SJSA1 (cell line): ENCODE measurements at regions not wholly inside any gene's neighbourhood (a gene's known extent, or its start where the extent isn't known, plus 50 kb on each side); places are given as distances from the start of the nearest gene placed in this dataset.
"Not testable (repeated sequence)": the region's sequence is repeated elsewhere in the genome, so short reads cannot be mapped to it uniquely, and the experiment has no call there.

Source experiments
- DNase-seq, 2 experiments: peaks; one replicate each; pipeline ENCODE4 v3.0.0-alpha.2; 2015 to 2020; ENCODE audit warnings: low spot score in 2 of 2, low read depth in 1 of 2
- H3K27ac ChIP-seq: fragments of 250-450 bp; sonication (Bioruptor Pico); 2 replicates; pipeline ENCODE4 v1.5.1; 2020; ENCODE audit warnings: mild to moderate bottlenecking, moderate library complexity
- H3K27me3 ChIP-seq: fragments of 250-450 bp; sonication (Bioruptor Pico); replicated peaks from 2 replicates; pipeline ENCODE4 v1.5.1; 2020; ENCODE audit warnings: mild to moderate bottlenecking, moderate library complexity
- H3K36me3 ChIP-seq: fragments of 250-450 bp; sonication (Bioruptor Pico); 2 replicates; pipeline ENCODE4 v1.5.1; 2020; ENCODE audit warnings: mild to moderate bottlenecking
- H3K4me1 ChIP-seq: fragments of 250-450 bp; sonication (Bioruptor Pico); replicated peaks from 2 replicates; pipeline ENCODE4 v1.6.1; 2021; ENCODE audit warnings: mild to moderate bottlenecking
- H3K4me3 ChIP-seq: fragments of 250-450 bp; sonication (Bioruptor Pico); 2 replicates; pipeline ENCODE4 v1.5.1; 2020; ENCODE audit warnings: mild to moderate bottlenecking
- H3K9me3 ChIP-seq: fragments of 250-450 bp; sonication (Bioruptor Pico); replicated peaks from 2 replicates; pipeline ENCODE4 v1.5.1; 2020; ENCODE audit warnings: mild to moderate bottlenecking

DNA sequence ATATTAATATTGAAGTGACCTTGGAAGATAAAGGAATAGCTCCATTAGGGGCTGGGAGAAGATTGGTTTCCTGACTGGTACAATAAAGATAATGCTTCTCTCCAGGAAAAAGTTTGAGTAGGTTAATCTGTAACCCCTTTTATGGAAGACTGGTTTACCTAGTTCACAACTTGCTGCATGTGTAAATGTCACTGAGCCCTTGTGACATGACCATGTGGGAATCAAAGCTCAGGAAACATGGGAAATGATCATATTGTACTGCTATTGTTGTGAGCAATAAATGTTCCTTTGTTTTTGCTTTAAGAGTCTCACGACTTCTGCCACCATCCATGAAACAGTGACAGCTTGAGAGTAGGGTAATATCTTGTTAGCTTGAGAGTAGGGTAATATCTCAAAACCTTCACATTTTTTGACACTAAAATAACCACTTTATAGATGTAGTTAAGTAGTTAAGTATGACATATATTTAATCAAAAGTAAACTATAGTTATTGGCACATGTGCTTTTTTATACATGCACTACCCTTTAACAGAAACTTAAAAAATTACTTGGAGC, 1338.6 kb downstream of the FSCB start:
- H3K27ac ChIP-seq = no peak overlapping the region
- no peaks in the 10 kb centered on the region for H3K4me1 ChIP-seq
- H3K36me3 ChIP-seq = no peaks in the 10 kb centered on the region
- no peak for DNase-seq
- no peaks in the 10 kb centered on the region for H3K27me3 ChIP-seq
- no peaks in the 10 kb centered on the region for H3K9me3 ChIP-seq
- no peak overlapping the region for H3K4me3 ChIP-seq

DNA sequence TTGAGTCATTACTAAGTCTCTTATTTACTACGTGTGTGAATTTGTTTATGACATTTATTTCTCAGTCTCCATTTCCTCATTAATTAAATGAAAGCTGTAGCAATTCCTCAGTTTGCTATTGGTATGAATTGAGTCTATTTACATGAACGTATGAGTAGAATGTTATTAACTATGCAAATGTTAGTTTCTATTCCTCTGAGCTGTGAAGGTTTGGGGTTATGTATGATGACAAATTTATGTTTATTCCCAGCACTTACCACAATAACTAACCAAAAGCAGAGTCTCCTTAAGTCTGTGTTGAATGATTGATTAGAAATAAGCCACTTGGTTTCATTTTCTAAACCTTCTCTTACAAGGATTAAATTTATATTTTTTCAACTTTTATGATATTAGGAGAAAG, 1340.9 kb downstream of the FSCB start:
- H3K36me3 ChIP-seq = no peaks in the 10 kb centered on the region
- DNase-seq = no peak
- H3K27ac ChIP-seq = no peak overlapping the region
- H3K4me3 ChIP-seq = no peak overlapping the region
- no peaks in the 10 kb centered on the region for H3K9me3 ChIP-seq
- H3K27me3 ChIP-seq = no peaks in the 10 kb centered on the region
- H3K4me1 ChIP-seq = no peaks in the 10 kb centered on the region

DNA sequence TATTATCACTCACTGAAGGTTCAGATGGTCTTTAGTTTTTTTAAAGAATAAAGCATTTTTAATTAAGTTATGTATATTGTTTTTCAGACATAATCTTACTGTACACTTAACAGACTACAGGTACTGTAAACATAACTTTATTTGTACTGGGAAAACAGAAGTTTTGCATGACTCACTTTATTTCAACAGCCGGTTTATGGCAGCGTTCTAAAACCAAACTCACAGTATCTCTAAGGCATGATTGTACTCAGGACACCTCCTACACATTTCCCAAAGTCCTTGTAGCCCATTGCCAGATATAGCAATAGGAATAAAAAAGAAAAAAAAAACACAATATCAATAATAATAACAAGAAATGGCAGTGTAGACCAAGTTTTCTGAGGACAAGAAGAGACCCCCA, 1341.4 kb downstream of the FSCB start:
- DNase-seq = no peak
- no peaks in the 10 kb centered on the region for H3K9me3 ChIP-seq

DNA sequence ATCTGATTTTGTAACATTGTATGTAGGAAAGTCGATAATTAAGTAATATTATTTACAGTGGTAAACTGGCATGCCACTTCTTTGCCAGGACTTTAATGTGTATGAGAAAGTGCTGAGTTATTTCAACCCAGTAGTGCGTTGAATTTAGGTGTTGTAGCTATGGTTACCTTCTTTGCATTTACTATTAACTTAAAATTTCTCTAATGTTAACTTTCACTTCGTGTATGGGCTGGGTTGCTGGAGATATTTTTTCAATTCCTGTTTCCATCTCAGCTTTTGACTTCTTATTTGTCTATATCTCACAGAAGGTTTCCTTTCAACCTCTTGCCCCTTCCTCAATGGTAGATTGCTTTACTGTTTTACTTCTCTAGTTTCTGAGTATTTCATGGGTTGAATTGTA, 1345.6 kb downstream of the FSCB start:
- no peak for DNase-seq
- Histone ChIP-seq H3K4me3 (no peak overlapping the region), H3K36me3 (no peaks in the 10 kb centered on the region), H3K27ac (no peak overlapping the region), H3K27me3 (no peaks in the 10 kb centered on the region), H3K9me3 (no peaks in the 10 kb centered on the region), H3K4me1 (no peaks in the 10 kb centered on the region)

More for the DNA sequence above, 1341.4 kb downstream of the FSCB start:
- H3K36me3 ChIP-seq = no peaks in the 10 kb centered on the region
- no peaks in the 10 kb centered on the region for H3K27me3 ChIP-seq
- no peaks in the 10 kb centered on the region for H3K4me1 ChIP-seq
- no peak overlapping the region for H3K4me3 ChIP-seq
- H3K27ac ChIP-seq = no peak overlapping the region

DNA sequence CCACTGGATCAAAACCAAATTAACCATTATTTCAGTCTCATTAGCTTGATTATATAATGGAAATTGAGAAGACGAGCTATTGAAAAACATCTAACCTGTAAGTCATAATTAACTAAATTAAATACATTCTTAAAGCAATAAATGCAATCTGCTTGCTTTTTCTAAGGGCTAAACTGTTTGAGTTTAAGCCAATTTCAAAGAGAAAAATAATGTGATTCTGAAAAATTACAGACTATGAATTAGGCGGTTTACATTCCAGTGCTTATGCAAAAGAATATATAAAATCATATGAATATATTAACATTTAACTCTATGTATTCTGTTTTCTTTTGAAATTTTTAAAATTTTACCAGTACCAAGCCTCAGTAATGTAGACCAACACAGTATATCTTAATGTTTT, 1349.4 kb downstream of the FSCB start:
- H3K4me1 ChIP-seq = no peaks in the 10 kb centered on the region
- no peak for DNase-seq
- H3K4me3 ChIP-seq = no peak overlapping the region
- no peaks in the 10 kb centered on the region for H3K27me3 ChIP-seq
- H3K27ac ChIP-seq = no peak overlapping the region
- H3K9me3 ChIP-seq = no peaks in the 10 kb centered on the region; the same call in 1 of the 2 replicates
- no peaks in the 10 kb centered on the region for H3K36me3 ChIP-seq

DNA sequence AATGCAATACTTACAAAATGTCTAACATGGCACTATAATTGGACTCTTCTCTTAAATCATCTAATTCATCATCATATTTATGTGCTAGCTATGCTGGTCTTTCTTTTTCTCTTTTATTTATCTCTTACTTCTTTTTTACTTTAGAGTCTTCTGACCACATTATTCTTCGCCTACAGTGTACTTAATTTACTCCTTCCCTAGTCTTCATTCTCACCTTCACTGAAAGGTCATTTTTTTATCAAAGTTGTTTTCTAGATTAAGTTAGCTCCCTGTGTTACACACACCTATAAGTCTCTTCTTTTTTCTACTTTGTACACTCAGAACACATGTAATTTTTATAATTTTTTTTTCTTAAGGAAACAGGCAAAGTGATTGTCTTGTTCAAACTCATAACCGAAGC, 1351.2 kb downstream of the FSCB start:
- no peaks in the 10 kb centered on the region for H3K36me3 ChIP-seq
- H3K4me3 ChIP-seq = no peak overlapping the region
- H3K4me1 ChIP-seq = no peaks in the 10 kb centered on the region
- H3K9me3 ChIP-seq = no peaks in the 10 kb centered on the region; the same call in 1 of the 2 replicates
- no peak for DNase-seq
- no peak overlapping the region for H3K27ac ChIP-seq
- no peaks in the 10 kb centered on the region for H3K27me3 ChIP-seq

DNA sequence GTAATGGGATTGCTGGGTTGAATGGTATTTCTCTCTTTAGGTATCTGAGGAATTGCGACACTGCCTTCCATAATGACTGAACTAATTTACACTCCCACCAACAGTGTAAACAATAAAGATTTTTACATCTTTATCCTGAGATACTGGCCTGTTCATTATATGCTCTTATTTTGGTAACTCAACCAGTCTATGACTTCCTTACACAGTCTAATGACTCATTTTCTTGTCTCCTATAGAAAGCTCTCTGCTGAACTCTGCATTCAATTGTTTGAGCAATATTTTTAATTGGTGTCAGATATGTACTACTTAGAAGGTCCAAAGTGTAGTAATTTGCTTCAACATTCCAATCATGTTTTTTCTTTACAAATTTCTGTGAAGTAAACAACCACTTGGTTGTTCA, 1351.8 kb downstream of the FSCB start:
- no peak for DNase-seq
- Histone ChIP-seq H3K27me3 (no peaks in the 10 kb centered on the region), H3K36me3 (no peaks in the 10 kb centered on the region), H3K27ac (no peak overlapping the region), H3K4me1 (no peaks in the 10 kb centered on the region), H3K9me3 (no peaks in the 10 kb centered on the region; the same call in 1 of the 2 replicates), H3K4me3 (no peak overlapping the region)

DNA sequence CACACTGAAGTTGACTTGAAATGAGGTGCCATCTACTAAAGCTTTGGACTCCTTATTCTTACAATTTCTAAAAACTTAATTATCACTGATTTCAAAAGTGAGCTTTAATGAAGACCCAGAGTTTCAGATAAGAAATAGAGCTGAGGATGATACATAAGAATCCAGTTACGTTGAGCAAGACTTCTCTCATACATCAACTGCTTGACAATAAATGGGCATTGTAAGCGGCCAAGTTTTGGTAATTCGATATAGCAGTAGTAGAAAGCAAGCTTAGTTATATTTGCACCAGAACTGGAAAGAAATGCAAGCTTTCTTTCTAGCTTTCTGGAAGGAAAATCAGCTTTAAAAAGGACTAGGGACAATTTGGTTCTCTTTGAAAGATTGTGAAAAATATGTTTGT, 1359.6 kb downstream of the FSCB start:
- no peak for DNase-seq
- Histone ChIP-seq H3K4me1 (no peaks in the 10 kb centered on the region), H3K27me3 (no peaks in the 10 kb centered on the region), H3K36me3 (no peaks in the 10 kb centered on the region), H3K4me3 (no peak overlapping the region), H3K27ac (no peak overlapping the region), H3K9me3 (no peaks in the 10 kb centered on the region)

DNA sequence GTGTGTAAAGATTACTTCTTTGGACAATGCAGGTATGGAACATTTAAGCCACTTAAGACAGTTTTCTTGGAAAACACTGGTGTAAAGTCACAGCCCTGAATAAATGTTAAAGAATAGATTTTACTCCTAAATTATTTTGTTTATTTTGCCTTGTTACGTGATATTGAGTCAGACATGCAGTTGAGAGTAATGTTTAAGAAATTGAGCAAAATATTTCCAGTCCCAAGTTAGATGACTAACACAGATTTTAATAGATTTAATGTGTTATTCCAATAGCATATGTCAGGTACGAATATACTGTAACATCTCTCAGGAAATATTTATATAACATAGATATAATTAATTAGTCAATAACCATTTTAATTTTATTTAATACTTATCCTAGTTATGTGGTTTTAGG, 1361.7 kb downstream of the FSCB start:
- no peak for DNase-seq
- Histone ChIP-seq H3K27me3 (no peaks in the 10 kb centered on the region), H3K27ac (no peak overlapping the region), H3K4me3 (no peak overlapping the region), H3K36me3 (no peaks in the 10 kb centered on the region), H3K4me1 (no peaks in the 10 kb centered on the region), H3K9me3 (no peaks in the 10 kb centered on the region)

DNA sequence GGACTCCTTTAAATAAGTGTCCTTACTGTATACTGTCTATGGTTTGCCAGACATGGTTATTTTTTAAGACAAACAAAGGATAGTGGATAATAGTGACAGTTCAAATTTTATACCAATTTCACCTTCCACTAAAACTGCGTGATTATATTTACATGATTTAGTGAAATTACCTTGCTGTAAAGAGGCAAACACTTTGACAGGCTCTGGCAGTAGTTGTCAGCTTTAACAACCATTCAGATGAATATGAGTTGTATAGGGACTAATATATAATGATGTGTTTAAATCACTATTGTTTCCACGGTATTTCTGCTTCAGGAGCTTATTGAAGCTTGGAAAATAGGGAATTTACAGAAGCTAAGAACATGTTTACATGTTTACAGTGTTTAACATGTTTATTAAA, 1364.0 kb downstream of the FSCB start:
- no peak for DNase-seq
- no peaks in the 10 kb centered on the region for H3K4me1 ChIP-seq
- no peak overlapping the region for H3K4me3 ChIP-seq
- no peak overlapping the region for H3K27ac ChIP-seq
- no peaks in the 10 kb centered on the region for H3K9me3 ChIP-seq
- no peaks in the 10 kb centered on the region for H3K27me3 ChIP-seq
- H3K36me3 ChIP-seq = no peaks in the 10 kb centered on the region

DNA sequence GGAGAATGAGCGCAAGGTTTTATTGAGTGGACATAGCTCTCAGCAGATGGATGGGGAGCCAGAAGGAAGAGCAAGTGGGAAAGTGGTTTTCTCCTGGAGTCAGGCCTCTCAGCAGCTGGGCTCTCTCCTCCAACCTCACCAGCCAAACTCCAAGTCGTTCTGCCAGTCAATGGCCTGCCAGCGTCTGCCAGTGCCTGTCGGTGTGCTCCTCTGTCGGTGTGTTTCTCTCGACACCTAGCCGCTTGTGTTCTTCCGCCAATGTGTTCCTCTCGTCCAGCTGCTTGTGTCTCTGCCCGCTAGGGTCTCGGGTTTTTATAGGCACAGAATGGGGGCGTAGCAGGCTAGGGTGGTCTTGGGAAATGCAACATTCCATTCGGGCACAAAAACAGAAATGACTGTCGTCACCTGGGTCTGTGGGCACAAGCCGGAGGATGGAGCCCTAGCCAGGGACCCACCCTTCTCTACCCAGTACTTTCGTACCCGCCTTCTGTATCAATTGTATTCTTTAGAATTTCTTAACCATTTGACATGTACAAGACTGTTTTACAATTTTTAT, 1365.4 kb downstream of the FSCB start:
- H3K9me3 ChIP-seq = no peaks in the 10 kb centered on the region
- DNase-seq = no peak

DNA sequence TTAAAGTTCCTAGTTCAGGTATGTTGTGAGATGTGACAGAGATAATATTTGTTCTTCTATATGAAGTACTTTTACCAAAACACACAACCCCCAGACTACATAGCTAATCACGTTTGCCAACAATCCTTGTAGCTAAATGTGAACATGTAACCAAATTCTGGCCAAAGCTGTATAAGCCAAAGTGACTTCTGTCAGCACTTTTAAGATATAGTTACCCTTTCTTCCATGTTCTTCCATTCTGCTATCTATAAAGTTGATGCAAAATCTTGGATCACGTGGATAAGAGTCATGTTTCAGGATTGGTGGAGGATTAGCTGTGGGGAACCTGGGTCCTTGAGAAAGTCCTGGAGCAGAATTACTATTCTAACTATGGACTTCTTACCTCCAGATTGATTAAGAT, 1366.6 kb downstream of the FSCB start:
- Histone ChIP-seq H3K27me3 (no peaks in the 10 kb centered on the region), H3K4me1 (no peaks in the 10 kb centered on the region), H3K4me3 (no peak overlapping the region), H3K9me3 (no peaks in the 10 kb centered on the region), H3K27ac (no peak overlapping the region), H3K36me3 (no peaks in the 10 kb centered on the region)
- no peak for DNase-seq

More for the DNA sequence above, 1365.4 kb downstream of the FSCB start:
- Histone ChIP-seq H3K36me3 (no peaks in the 10 kb centered on the region), H3K4me1 (no peaks in the 10 kb centered on the region), H3K27me3 (no peaks in the 10 kb centered on the region), H3K4me3 (no peak overlapping the region), H3K27ac (no peak overlapping the region)

DNA sequence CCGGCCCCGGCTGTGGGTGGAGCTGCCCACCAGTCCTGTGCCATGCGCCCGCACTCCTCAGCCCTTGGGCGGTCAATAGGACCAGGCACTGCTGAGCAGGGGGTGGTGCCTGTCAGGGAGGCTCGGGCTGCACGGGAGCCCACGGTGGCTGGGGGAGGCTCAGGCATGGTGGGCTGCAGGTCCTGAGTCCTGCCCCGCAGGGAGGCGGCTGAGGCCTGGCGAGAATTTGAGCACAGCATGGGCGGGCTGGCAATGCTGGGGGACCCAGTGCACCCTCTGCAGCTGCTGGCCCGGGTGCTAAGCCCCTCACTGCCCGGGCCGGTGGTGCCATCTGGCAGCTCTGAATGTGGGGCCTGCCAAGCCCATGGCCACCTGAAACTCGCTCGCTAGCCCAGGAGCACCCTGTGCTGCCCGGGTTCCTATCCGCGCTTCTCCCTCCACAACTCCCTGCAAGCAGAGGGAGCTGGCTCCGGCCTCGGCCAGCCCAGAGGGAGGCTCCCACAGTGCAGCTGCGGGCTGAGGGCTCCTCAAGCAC, 1371.1 kb downstream of the FSCB start:
- no peak for DNase-seq
- H3K9me3 ChIP-seq = no peaks in the 10 kb centered on the region
- no peak overlapping the region for H3K4me3 ChIP-seq
- H3K27ac ChIP-seq = no peak overlapping the region
- no peaks in the 10 kb centered on the region for H3K36me3 ChIP-seq
- no peaks in the 10 kb centered on the region for H3K4me1 ChIP-seq
- no peaks in the 10 kb centered on the region for H3K27me3 ChIP-seq

DNA sequence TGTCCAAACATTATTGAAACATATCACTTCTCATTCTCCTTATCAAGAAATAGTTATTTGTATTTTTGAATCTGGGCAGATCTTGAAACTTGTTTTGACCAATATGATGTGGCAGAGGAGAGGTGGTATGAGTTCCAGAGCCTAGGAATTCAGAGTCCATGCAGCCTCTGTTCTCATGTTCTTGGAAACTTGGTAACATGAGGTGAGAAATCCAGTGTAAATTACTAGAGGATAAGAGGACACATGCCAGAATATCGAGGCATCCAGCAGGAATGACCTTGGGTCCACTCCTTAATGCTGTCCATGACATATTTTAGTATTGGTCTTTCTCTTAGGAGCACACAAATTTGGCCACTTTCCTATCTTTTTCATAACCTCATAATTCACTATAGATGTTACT, 1374.6 kb downstream of the FSCB start:
- Histone ChIP-seq H3K4me1 (no peaks in the 10 kb centered on the region), H3K4me3 (no peak overlapping the region), H3K36me3 (no peaks in the 10 kb centered on the region), H3K27me3 (no peaks in the 10 kb centered on the region), H3K9me3 (no peaks in the 10 kb centered on the region), H3K27ac (no peak overlapping the region)
- DNase-seq = no peak

DNA sequence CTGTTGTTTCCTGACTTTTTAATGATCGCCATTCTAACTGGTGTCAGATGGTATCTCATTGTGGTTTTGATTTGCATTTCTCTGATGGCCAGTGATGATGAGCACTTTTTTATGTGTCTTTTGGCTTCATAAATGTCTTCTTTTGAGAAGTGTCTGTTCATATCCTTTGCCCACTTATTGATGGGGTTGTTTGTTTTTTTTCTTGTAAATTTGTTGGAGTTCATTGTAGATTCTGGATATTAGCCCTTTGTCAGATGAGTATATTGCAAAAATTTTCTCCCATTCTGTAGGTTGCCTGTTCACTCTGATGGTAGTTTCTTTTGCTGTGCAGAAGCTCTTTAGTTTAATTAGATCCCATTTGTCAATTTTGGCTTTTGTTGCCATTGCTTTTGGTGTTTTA, 1378.7 kb downstream of the FSCB start:
- H3K4me1 ChIP-seq, DNase-seq, H3K36me3 ChIP-seq, H3K27me3 ChIP-seq, H3K9me3 ChIP-seq, H3K4me3 ChIP-seq, H3K27ac ChIP-seq: not testable (repeated sequence)
